C4-2B (cell line): ENCODE measurements at regions not wholly inside any gene's neighbourhood (a gene's known extent, or its start where the extent isn't known, plus 50 kb on each side); places are given as distances from the start of the nearest gene placed in this dataset.
"Not testable (repeated sequence)": the region's sequence is repeated elsewhere in the genome, so short reads cannot be mapped to it uniquely, and the experiment has no call there.

ENCODE experiments used
- H3K27ac ChIP-seq: fragments of 450-650 bp; 2 replicates; pipeline ENCODE4 v1.5.1; 2017
- CTCF ChIP-seq: fragments of 450-650 bp; conservative IDR thresholded peaks from 2 replicates; pipeline ENCODE4 v1.5.1; 2017; ENCODE audit warnings: mild to moderate bottlenecking
- ZFX ChIP-seq: fragments of 450-650 bp; IDR thresholded peaks from 2 replicates; pipeline ENCODE4 v1.6.1; 2017

GRCh38 chr2:132220589-132220988 is 58.8 kb upstream of the ANKRD30BL start:
- not testable (repeated sequence) for H3K27ac ChIP-seq

- H3K27ac ChIP-seq: not testable (repeated sequence)
Observed at GRCh38 chr2:132221886-132222285, 60.1 kb upstream of the ANKRD30BL start.

- no peak overlapping the region for H3K27ac ChIP-seq
- no peak for TF ChIP-seq ZFX
- no peak for TF ChIP-seq CTCF
Observed at GRCh38 chr2:132252191-132252893, 90.6 kb upstream of the ANKRD30BL start.

- TF ChIP-seq ZFX (no peak), CTCF (no peak)
- no peak overlapping the region for H3K27ac ChIP-seq
Observed at GRCh38 chr2:132252894-132253264, 91.1 kb upstream of the ANKRD30BL start.

- H3K27ac ChIP-seq: no peak overlapping the region
- TF ChIP-seq ZFX (no peak), CTCF (no peak)
Observed at GRCh38 chr2:132253496-132254305, 91.9 kb upstream of the ANKRD30BL start.

- not testable (repeated sequence) for H3K27ac ChIP-seq
Observed at GRCh38 chr2:132254306-132254919, 92.7 kb upstream of the ANKRD30BL start.

GRCh38 chr2:132255714-132256113 is 94.0 kb upstream of the ANKRD30BL start:
- no peak overlapping the region for H3K27ac ChIP-seq
- no peak for TF ChIP-seq ZFX
- no peak for TF ChIP-seq CTCF

GRCh38 chr2:132256251-132256902 is 94.6 kb upstream of the ANKRD30BL start:
- TF ChIP-seq ZFX (no peak), CTCF (no peak)
- H3K27ac ChIP-seq: no peak overlapping the region

- H3K27ac ChIP-seq: not testable (repeated sequence)
Observed at GRCh38 chr2:132256903-132257300, 95.2 kb upstream of the ANKRD30BL start.

GRCh38 chr2:132257301-132258171 is 95.8 kb upstream of the ANKRD30BL start:
- not testable (repeated sequence) for H3K27ac ChIP-seq

GRCh38 chr2:132259276-132259675 is 97.5 kb upstream of the ANKRD30BL start:
- H3K27ac ChIP-seq: not testable (repeated sequence)

GRCh38 chr2:132265595-132265994 is 103.8 kb upstream of the ANKRD30BL start:
- not testable (repeated sequence) for H3K27ac ChIP-seq
